HCT116 (cell line): ENCODE measurements at regions not wholly inside any gene's neighbourhood (a gene's known extent, or its start where the extent isn't known, plus 50 kb on each side); places are given as distances from the start of the nearest gene placed in this dataset.

Experiments used
- CTCF ChIP-seq, 3 experiments: fragments of 200-600 bp in 1 of 3; sonication (generic) in 1 of 3; IDR thresholded peaks in 2 of 3; conservative IDR thresholded peaks in 1 of 3; 2 replicates each; pipeline ENCODE4 v1.5.1; 2012 to 2017; ENCODE audit warnings: low read depth in 2 of 3, low read length in 2 of 3, antibody characterized with exemption in 1 of 3, borderline replicate concordance in 1 of 3, control low read depth in 1 of 3, mild to moderate bottlenecking in 1 of 3, mixed read lengths in 1 of 3, mixed run types in 1 of 3, moderate library complexity in 1 of 3; ENCODE audit not compliant: insufficient read depth in 1 of 3
- EZH2 ChIP-seq: fragments of 200-600 bp; sonication (generic); IDR thresholded peaks from 2 replicates; pipeline ENCODE4 v1.6.1; 2017; ENCODE audit warnings: antibody characterized with exemption, mixed run types
- MAX ChIP-seq: IDR thresholded peaks from 2 replicates; pipeline ENCODE4 v1.6.1; 2012
- POLR2A ChIP-seq: IDR thresholded peaks from 2 replicates; pipeline ENCODE4 v1.7.0; 2011; ENCODE audit warnings: borderline replicate concordance; ENCODE audit not compliant: insufficient read depth, insufficient read length; ENCODE audit errors: extremely low read depth
- RAD21 ChIP-seq: IDR thresholded peaks from 2 replicates; pipeline ENCODE4 v1.6.1; 2012; ENCODE audit warnings: low read depth, mild to moderate bottlenecking
- TCF7L2 ChIP-seq: IDR thresholded peaks from 2 replicates; pipeline ENCODE4 v1.7.0; 2011; ENCODE audit warnings: borderline replicate concordance, inconsistent platforms; ENCODE audit not compliant: insufficient read depth, insufficient read length; ENCODE audit errors: extremely low read depth
- ZBTB33 ChIP-seq: IDR thresholded peaks from 2 replicates; pipeline ENCODE4 v1.6.1; 2011; ENCODE audit warnings: mild to moderate bottlenecking, low read length, moderate library complexity; ENCODE audit not compliant: insufficient replicate concordance; ENCODE audit errors: extremely low read depth
- ZNF274 ChIP-seq: fragments of 200-500 bp; sonication (Bioruptor generic); IDR thresholded peaks from 2 replicates; pipeline ENCODE4 v1.6.1; 2014; ENCODE audit warnings: mild to moderate bottlenecking, low read depth, low read length, inconsistent platforms

- no peak for TF ChIP-seq CTCF (IDR thresholded peaks at IDR 0.05 in 2 of 3, conservative IDR thresholded peaks at IDR 0.05 in 1 of 3; ENCODE audit: borderline replicate concordance in 1 of 3, insufficient read depth in 1 of 3, low read depth in 2 of 3, low read length in 2 of 3)
- no peak for TF ChIP-seq RAD21
- no peak for TF ChIP-seq MAX
- TF ChIP-seq TCF7L2 = no peak
- TF ChIP-seq EZH2 = no peak
- TF ChIP-seq POLR2A = no peak
- no peak for TF ChIP-seq ZBTB33
- TF ChIP-seq ZNF274 = no peak
Observed at GRCh38 chr2:104982111-104982510, 55.8 kb upstream of the MRPS9 start.
